ENCODE measurements at regions not wholly inside any gene's neighbourhood (a gene's known extent, or its start where the extent isn't known, plus 50 kb on each side); places are given as distances from the start of the nearest gene placed in this dataset.

DNA sequence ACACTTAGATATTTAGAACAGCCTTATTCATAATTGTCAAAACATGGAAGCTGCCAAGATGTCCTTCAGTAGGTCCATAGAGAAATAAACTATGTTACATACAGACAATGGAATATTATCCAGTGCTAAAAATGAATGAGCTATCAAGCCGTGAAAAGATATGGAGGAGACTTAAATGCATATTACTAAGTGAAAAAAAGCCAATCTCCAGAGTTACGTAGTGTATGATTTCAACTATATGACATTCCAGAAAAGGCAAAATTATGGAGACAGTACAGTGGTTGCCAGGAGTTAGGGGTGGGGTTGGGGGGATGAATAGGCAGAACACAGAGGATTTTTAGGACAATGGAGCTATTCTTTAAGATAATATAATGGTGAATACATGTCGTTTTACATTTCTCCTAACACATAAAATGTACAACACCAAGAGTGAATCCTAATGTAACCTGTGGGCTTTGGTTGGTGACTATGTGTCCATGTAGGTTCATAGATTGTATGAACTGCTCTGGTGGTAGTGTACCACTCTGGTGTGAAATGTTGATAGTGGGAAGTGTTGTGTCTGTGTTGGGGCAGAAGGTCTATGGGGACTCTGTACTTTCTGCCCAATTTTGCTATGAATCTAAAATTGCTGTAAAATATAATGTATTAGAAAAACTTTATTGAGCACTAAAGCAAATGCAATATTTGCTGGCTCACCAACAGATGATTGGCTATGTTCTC lies 122.6 kb downstream of the USP22 start:
- ChIA-PET CTCF (no interaction called here), POLR2A (no interaction called here)
- DNase-seq (ENCODE audit: low spot score) (no peak), ATAC-seq (no peak)
- peaks cover 17% of the 10 kb centered on the region for H3K9me3 Mint-ChIP-seq
- peaks cover 16% of the 10 kb centered on the region for H3K36me3 Mint-ChIP-seq
- H3K4me3 Mint-ChIP-seq: no peak overlapping the region
- no peaks in the 10 kb centered on the region for H3K27me3 Mint-ChIP-seq (ENCODE audit: low read depth)
- no peak overlapping the region for H3K27ac Mint-ChIP-seq
- TF ChIP-seq, protein P1, sequence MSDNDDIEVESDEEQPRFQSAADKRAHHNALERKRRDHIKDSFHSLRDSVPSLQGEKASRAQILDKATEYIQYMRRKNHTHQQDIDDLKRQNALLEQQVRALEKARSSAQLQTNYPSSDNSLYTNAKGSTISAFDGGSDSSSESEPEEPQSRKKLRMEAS (CRISPR knock-in tag; IDR thresholded peaks at IDR 0.05): no peak
- TF ChIP-seq ZBTB43 (CRISPR knock-in tag; IDR thresholded peaks at IDR 0.05) (no peak), USF2 (CRISPR knock-in tag; IDR thresholded peaks at IDR 0.05) (no peak), NFYB (CRISPR knock-in tag; conservative IDR thresholded peaks at IDR 0.05; ENCODE audit: low read depth) (no peak), FOXJ3 (CRISPR knock-in tag; IDR thresholded peaks at IDR 0.05; ENCODE audit: borderline replicate concordance) (no peak), JUN (CRISPR knock-in tag; IDR thresholded peaks at IDR 0.05) (no peak), E2F4 (CRISPR knock-in tag; IDR thresholded peaks at IDR 0.05; ENCODE audit: borderline replicate concordance, low read depth) (no peak), SOX15 (CRISPR knock-in tag; IDR thresholded peaks at IDR 0.05) (no peak), ZSCAN18 (CRISPR knock-in tag; IDR thresholded peaks at IDR 0.05) (no peak), ZNF232 (CRISPR knock-in tag; IDR thresholded peaks at IDR 0.05) (no peak), IRF1 (CRISPR knock-in tag; IDR thresholded peaks at IDR 0.05) (no peak), TP53 (CRISPR knock-in tag; IDR thresholded peaks at IDR 0.05) (no peak), TEAD4 (CRISPR knock-in tag; IDR thresholded peaks at IDR 0.05) (no peak), ZNF219 (CRISPR knock-in tag; IDR thresholded peaks at IDR 0.05; ENCODE audit: borderline replicate concordance) (no peak)
- TF ChIP-seq, protein P2, sequence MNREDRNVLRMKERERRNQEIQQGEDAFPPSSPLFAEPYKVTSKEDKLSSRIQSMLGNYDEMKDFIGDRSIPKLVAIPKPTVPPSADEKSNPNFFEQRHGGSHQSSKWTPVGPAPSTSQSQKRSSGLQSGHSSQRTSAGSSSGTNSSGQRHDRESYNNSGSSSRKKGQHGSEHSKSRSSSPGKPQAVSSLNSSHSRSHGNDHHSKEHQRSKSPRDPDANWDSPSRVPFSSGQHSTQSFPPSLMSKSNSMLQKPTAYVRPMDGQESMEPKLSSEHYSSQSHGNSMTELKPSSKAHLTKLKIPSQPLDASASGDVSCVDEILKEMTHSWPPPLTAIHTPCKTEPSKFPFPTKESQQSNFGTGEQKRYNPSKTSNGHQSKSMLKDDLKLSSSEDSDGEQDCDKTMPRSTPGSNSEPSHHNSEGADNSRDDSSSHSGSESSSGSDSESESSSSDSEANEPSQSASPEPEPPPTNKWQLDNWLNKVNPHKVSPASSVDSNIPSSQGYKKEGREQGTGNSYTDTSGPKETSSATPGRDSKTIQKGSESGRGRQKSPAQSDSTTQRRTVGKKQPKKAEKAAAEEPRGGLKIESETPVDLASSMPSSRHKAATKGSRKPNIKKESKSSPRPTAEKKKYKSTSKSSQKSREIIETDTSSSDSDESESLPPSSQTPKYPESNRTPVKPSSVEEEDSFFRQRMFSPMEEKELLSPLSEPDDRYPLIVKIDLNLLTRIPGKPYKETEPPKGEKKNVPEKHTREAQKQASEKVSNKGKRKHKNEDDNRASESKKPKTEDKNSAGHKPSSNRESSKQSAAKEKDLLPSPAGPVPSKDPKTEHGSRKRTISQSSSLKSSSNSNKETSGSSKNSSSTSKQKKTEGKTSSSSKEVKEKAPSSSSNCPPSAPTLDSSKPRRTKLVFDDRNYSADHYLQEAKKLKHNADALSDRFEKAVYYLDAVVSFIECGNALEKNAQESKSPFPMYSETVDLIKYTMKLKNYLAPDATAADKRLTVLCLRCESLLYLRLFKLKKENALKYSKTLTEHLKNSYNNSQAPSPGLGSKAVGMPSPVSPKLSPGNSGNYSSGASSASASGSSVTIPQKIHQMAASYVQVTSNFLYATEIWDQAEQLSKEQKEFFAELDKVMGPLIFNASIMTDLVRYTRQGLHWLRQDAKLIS (CRISPR knock-in tag; IDR thresholded peaks at IDR 0.05; ENCODE audit: borderline replicate concordance): no peak
- H3K4me1 Mint-ChIP-seq: peaks cover 7% of the 10 kb centered on the region

- CTCF ChIA-PET: no interaction called here
- DNase-seq (ENCODE audit: low spot score) (no peak), ATAC-seq (no peak; the same call in 1 of the 2 replicates)
- peaks cover 7% of the 10 kb centered on the region for H3K4me1 Mint-ChIP-seq
- peaks cover 16% of the 10 kb centered on the region for H3K36me3 Mint-ChIP-seq
- no peak overlapping the region for H3K27ac Mint-ChIP-seq
- H3K9me3 Mint-ChIP-seq: peaks cover 17% of the 10 kb centered on the region
- POLR2A ChIA-PET: no interaction called here
- no peak overlapping the region for H3K4me3 Mint-ChIP-seq
- no peaks in the 10 kb centered on the region for H3K27me3 Mint-ChIP-seq (ENCODE audit: low read depth)
- TF ChIP-seq, protein P1 (CRISPR knock-in tag; IDR thresholded peaks at IDR 0.05): no peak
- TF ChIP-seq ZSCAN18 (CRISPR knock-in tag; IDR thresholded peaks at IDR 0.05) (no peak), NFATC4 (CRISPR knock-in tag; IDR thresholded peaks at IDR 0.05) (no peak), ATF3 (CRISPR knock-in tag; conservative IDR thresholded peaks at IDR 0.05) (no peak), HMGA2 (CRISPR knock-in tag; IDR thresholded peaks at IDR 0.05) (no peak), ZNF317 (CRISPR knock-in tag; IDR thresholded peaks at IDR 0.05; ENCODE audit: borderline replicate concordance, low read depth) (no peak)
- TF ChIP-seq, protein P3, sequence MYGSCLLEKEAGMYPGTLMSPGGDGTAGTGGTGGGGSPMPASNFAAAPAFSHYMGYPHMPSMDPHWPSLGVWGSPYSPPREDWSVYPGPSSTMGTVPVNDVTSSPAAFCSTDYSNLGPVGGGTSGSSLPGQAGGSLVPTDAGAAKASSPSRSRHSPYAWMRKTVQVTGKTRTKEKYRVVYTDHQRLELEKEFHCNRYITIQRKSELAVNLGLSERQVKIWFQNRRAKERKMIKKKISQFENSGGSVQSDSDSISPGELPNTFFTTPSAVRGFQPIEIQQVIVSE (CRISPR knock-in tag; IDR thresholded peaks at IDR 0.05; ENCODE audit: borderline replicate concordance): no peak
These were observed 122.0 kb downstream of the USP22 start for GRCh38 chr17:20920815-20921199.
